K562 (cell line): ENCODE measurements at regions not wholly inside any gene's neighbourhood (a gene's known extent, or its start where the extent isn't known, plus 50 kb on each side); places are given as distances from the start of the nearest gene placed in this dataset.

Experiments
- ATAC-seq: fragments of 200-7000 bp; cut with Tn5 transposase; 3 replicates; pipeline ENCODE4 v1.9.1; 2020; ENCODE audit warnings: moderate library complexity
- BruUV-seq: library from RNA; stranded (reverse); fragments of 400-500 nt; replicated peaks from 2 replicates; lab custom pipeline; 2021; lab: Mats Ljungman, UMichigan
- CTCF ChIA-PET: fragments of 300-600 bp; formaldehyde crosslinking; extraction: SDS; loops from one replicate; lab custom pipeline; 2021; ENCODE audit warnings: low intra/inter-chr PET ratio; lab: Yijun Ruan, JAX
- POLR2A ChIA-PET: fragments of 300-600, 350-650 bp; sonication (Branson Sonifier 250); formaldehyde crosslinking; extraction: SDS; loops from one replicate; lab custom pipeline; 2021; ENCODE audit warnings: antibody characterized with exemption, inconsistent platforms; lab: Yijun Ruan, JAX
- DNase-seq, 4 experiments: peaks; one replicate each; pipeline versions ENCODE4 v3.0.0 to v3.0.0-alpha.2; 2011 to 2018; ENCODE audit warnings: low spot score in 3 of 4, mixed read lengths in 3 of 4; ENCODE audit errors: extremely low read depth in 1 of 4
- FAIRE-seq: peaks from 2 replicates; lab custom pipeline; 2011; peaks lifted over from hg19 to GRCh38; lab: Jason Lieb, UNC
- H2AFZ ChIP-seq: 2 replicates; pipeline ENCODE4 v1.6.0; 2011; ENCODE audit warnings: low read depth, low read length, control low read depth, inconsistent platforms
- H3K27ac ChIP-seq: fragments of 200-600 bp; 3 replicates; pipeline ENCODE4 v1.8.0; 2011; ENCODE audit warnings: low read depth, mild to moderate bottlenecking, control low read depth, inconsistent platforms, low read length, moderate library complexity, mixed read lengths; ENCODE audit errors: extremely low read depth
- H3K27me3 ChIP-seq, 2 experiments: fragments of 300-600 bp in 1 of 2; 2 replicates in 1 of 2; 3 replicates in 1 of 2; pipeline versions ENCODE4 v1.6.0 to v1.8.0; 2011; ENCODE audit warnings: inconsistent platforms in 2 of 2, low read length in 2 of 2, mild to moderate bottlenecking in 1 of 2, mixed read lengths in 1 of 2, moderate library complexity in 1 of 2; ENCODE audit not compliant: control insufficient read depth in 2 of 2, insufficient read depth in 2 of 2
- H3K36me3 ChIP-seq: fragments of 300-600 bp; 3 replicates; pipeline ENCODE4 v1.8.0; 2011; ENCODE audit warnings: mild to moderate bottlenecking, low read length, inconsistent platforms; ENCODE audit not compliant: control insufficient read depth, insufficient read depth
- H3K4me1 ChIP-seq, 2 experiments: fragments of 200-600 bp in 1 of 2; replicated peaks in 1 of 2; 2 replicates in 1 of 2; 3 replicates in 1 of 2; pipeline versions ENCODE4 v1.5.1 to v1.8.0; 2011; ENCODE audit warnings: inconsistent platforms in 2 of 2, low read length in 2 of 2, mild to moderate bottlenecking in 1 of 2, mixed read lengths in 1 of 2, moderate library complexity in 1 of 2; ENCODE audit not compliant: control insufficient read depth in 2 of 2, insufficient read depth in 2 of 2
- H3K4me2 ChIP-seq: 2 replicates; pipeline ENCODE4 v1.6.1; 2011; ENCODE audit warnings: low read length, control low read depth, inconsistent platforms, mixed read lengths; ENCODE audit not compliant: insufficient read depth
- H3K4me3 ChIP-seq: fragments of 200-600 bp; sonication (generic), shearing (Covaris generic); 2 replicates; pipeline ENCODE4 v1.5.1; 2016; ENCODE audit warnings: control low read depth, inconsistent platforms
- H3K79me2 ChIP-seq: fragments of 200-600 bp; 3 replicates; pipeline ENCODE4 v1.8.0; 2011; ENCODE audit warnings: low read length, inconsistent platforms; ENCODE audit not compliant: control insufficient read depth, insufficient read depth
- H3K9ac ChIP-seq, 2 experiments: 2 replicates each; pipeline versions ENCODE4 v1.6.0 to v1.6.1; 2011; ENCODE audit warnings: low read depth in 2 of 2, low read length in 2 of 2, control low read depth in 1 of 2, inconsistent platforms in 1 of 2, mild to moderate bottlenecking in 1 of 2, mixed read lengths in 1 of 2; ENCODE audit not compliant: insufficient read depth in 1 of 2
- H3K9me1 ChIP-seq: one replicate; pipeline ENCODE4 v1.6.0; 2011; ENCODE audit warnings: inconsistent platforms, mild to moderate bottlenecking, low read length, moderate library complexity; ENCODE audit not compliant: control insufficient read depth, insufficient read depth
- H3K9me3 ChIP-seq: replicated peaks from 2 replicates; pipeline ENCODE4 v1.5.1; 2011; ENCODE audit warnings: low read depth, low read length, inconsistent platforms; ENCODE audit not compliant: control insufficient read depth, insufficient read depth
- H4K20me1 ChIP-seq: replicated peaks from 2 replicates; pipeline ENCODE4 v1.6.1; 2011; ENCODE audit warnings: low read length, inconsistent platforms, mixed read lengths; ENCODE audit not compliant: control insufficient read depth, insufficient read depth
- ADNP ChIP-seq: fragments of 200-800 bp; sonication (Bioruptor generic); IDR thresholded peaks from 2 replicates; pipeline ENCODE4 v1.6.1; 2016; ENCODE audit warnings: missing genetic modification characterization, missing compliant biosample characterization
- BHLHE40 ChIP-seq: IDR thresholded peaks from 2 replicates; pipeline ENCODE4 v1.6.1; 2011; ENCODE audit warnings: low read length, improper control_type of control experiment
- EGR1 ChIP-seq: fragments of 450-650 bp; conservative IDR thresholded peaks from 2 replicates; pipeline ENCODE4 v1.6.1; 2017; ENCODE audit warnings: mild to moderate bottlenecking
- ELF2 ChIP-seq: fragments of 250-450 bp; sonication (Bioruptor Pico); IDR thresholded peaks from 2 replicates; pipeline ENCODE4 v1.5.0; 2021; ENCODE audit warnings: mild to moderate bottlenecking
- GABPA ChIP-seq: fragments of 200-800 bp; sonication (Bioruptor generic); conservative IDR thresholded peaks from 2 replicates; pipeline ENCODE4 v1.6.1; 2016; ENCODE audit warnings: low read depth, missing genetic modification characterization, missing compliant biosample characterization
- GTF2E2 ChIP-seq: fragments of 200-800 bp; sonication (Bioruptor generic); IDR thresholded peaks from 2 replicates; pipeline ENCODE4 v1.6.1; 2016; ENCODE audit warnings: missing genetic modification characterization, missing compliant biosample characterization
- SIRT6 ChIP-seq: IDR thresholded peaks from one replicate; pipeline ENCODE4 v1.6.1; 2012; ENCODE audit warnings: low read depth, mild to moderate bottlenecking, control low read depth, inconsistent platforms, low read length, moderate library complexity
- ZBTB7A ChIP-seq: IDR thresholded peaks from 2 replicates; pipeline ENCODE4 v1.6.1; 2011; ENCODE audit warnings: low read depth, mild to moderate bottlenecking, low read length, moderate library complexity, borderline replicate concordance; ENCODE audit not compliant: control insufficient read depth
- ZNF324 ChIP-seq: fragments of 250-450 bp; sonication (Bioruptor Pico); IDR thresholded peaks from 2 replicates; pipeline ENCODE4 v1.4.0; 2020; ENCODE audit warnings: mild to moderate bottlenecking
- ZNF778 ChIP-seq: fragments of 450-650 bp; formaldehyde crosslinking; IDR thresholded peaks from 2 replicates; pipeline ENCODE4 v1.4.0; 2020; ENCODE audit warnings: mild to moderate bottlenecking, moderate library complexity
- WGBS: fragments of 100-300 bp; shearing (Covaris generic); methylation state at CpG from one replicate; pipeline ENCODE4 v1.1.6; 2016; ENCODE audit warnings: low coverage, mixed read lengths; ENCODE audit not compliant: insufficient coverage; ENCODE audit errors: missing lambda C conversion rate; 5-methylcytosine and 5-hydroxymethylcytosine counted together
- in situ Hi-C: fragments of 300-500 bp; cut with MboI; formaldehyde crosslinking; loops from 4 replicates; pipeline ENCODE4 v1.15.0; 2018; ENCODE audit warnings: inconsistent platforms, mixed read lengths
- intact Hi-C: fragments of 100-400 bp; cut with micrococcal nuclease; formaldehyde crosslinking; loops from 2 replicates; pipeline ENCODE4 v1.14.2; 2022
- TF ChIP-seq, protein P1 (sequence below): sonication (generic); formaldehyde crosslinking; IDR thresholded peaks from 2 replicates; pipeline ENCODE4 v1.8.0; 2022; ENCODE audit warnings: mild to moderate bottlenecking, low read depth, missing genetic modification reagents
- TF ChIP-seq, protein P2 (sequence below): IDR thresholded peaks from 2 replicates; pipeline ENCODE4 v1.6.1; 2012; ENCODE audit warnings: low read depth, low read length, improper control_type of control experiment, borderline replicate concordance

DNA sequence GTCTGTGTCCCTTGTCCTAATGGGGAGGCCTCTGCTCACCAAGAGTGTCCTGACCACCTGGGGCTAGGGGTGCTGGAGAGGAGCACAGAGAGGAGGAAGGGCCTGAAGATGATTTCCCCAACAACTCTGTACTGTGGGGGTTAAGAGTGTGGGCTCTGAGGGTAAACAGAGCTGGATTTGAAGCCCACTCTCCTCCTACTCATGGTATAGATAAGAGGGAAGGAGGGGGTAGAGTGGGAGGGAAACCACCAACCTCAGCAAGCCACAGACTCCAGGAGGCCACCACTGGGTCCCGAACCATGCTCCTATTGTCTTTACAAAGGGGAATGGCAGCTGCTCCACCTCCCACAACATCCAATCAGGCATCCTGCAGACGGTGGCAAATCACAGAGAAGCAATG is 103.6 kb upstream of the RNU6-1 start:
- H3K79me2 ChIP-seq: no peaks in the 10 kb centered on the region
- ChIA-PET CTCF (no interaction called here), POLR2A (no interaction called here)
- no peak overlapping the region for H3K4me2 ChIP-seq
- ATAC-seq (no peak), FAIRE-seq (no peak), DNase-seq (peak in 1 of 4 experiments; percentile 2)
- no peaks in the 10 kb centered on the region for H3K36me3 ChIP-seq
- H3K4me1 ChIP-seq: peaks cover 12% of the 10 kb centered on the region in 2 experiments; a peak in 4 of 5 replicates
- H3K9me3 ChIP-seq: no peaks in the 10 kb centered on the region
- intact Hi-C loops (no loop called here), in situ Hi-C loops (no loop called here)
- no peaks in the 10 kb centered on the region for H4K20me1 ChIP-seq
- 24% methylated on average over 2 of the region's 2 CpGs for WGBS
- H3K4me3 ChIP-seq: no peak overlapping the region
- H2AFZ ChIP-seq: no peak overlapping the region
- H3K9me1 ChIP-seq: no peaks in the 10 kb centered on the region
- H3K27me3 ChIP-seq: no peaks in the 10 kb centered on the region; a peak in 1 of 5 replicates
- H3K9ac ChIP-seq: peak overlapping the region in 1 of 2 experiments; percentile 72; a peak in 1 of 4 replicates
- H3K27ac ChIP-seq: no peak overlapping the region
- no TSS peak for BruUV-seq
- TF ChIP-seq EGR1: peak; percentile 39; the same call in 1 of the 2 replicates
- no peak for TF ChIP-seq ZNF778 (CRISPR knock-in tag)

DNA sequence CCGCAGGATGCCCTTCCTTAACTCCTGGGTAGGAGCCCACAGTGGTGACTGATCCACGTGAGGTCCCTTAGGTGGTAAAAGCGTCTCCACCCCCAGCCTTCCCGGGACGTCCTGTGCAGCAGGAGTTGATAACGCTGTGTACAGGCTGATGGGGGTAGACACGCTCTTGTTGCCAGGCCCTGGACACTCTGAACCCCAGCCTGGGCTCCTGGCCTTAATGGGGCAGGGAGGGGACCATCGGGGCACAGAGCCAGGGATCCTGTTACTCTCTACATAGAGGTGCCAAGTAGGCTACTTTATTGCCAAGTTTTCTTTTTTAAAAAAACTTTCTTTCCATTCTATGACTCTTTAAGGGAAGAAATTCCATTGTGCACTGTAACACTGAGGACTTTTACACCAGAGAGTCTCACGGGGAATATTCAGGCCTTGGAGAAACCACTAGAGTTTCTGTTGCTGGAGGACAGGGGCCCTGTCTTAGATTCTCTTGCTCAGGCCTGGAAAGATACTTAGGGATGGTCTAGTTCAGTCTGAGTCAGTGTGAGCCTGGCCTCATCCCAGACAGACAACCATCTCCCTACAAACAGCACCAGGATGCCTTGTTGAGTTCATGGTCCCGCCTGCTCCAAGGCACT is 104.3 kb upstream of the RNU6-1 start:
- H3K36me3 ChIP-seq: no peaks in the 10 kb centered on the region
- intact Hi-C loops (no loop called here), in situ Hi-C loops (no loop called here)
- CTCF ChIA-PET: no interaction called here
- H4K20me1 ChIP-seq: no peaks in the 10 kb centered on the region
- FAIRE-seq: no peak
- DNase-seq: no peak
- peak overlapping the region in 1 of 2 experiments; percentile 72; a peak in 2 of 4 replicates for H3K9ac ChIP-seq
- BruUV-seq: no TSS peak
- H3K9me1 ChIP-seq: no peaks in the 10 kb centered on the region
- H3K79me2 ChIP-seq: no peaks in the 10 kb centered on the region
- no peaks in the 10 kb centered on the region; a peak in 1 of 5 replicates for H3K27me3 ChIP-seq
- H3K4me2 ChIP-seq: no peak overlapping the region
- peaks cover 12% of the 10 kb centered on the region in 2 experiments; a peak in 4 of 5 replicates for H3K4me1 ChIP-seq
- no peak overlapping the region for H3K4me3 ChIP-seq
- no peak overlapping the region for H2AFZ ChIP-seq
- no peaks in the 10 kb centered on the region for H3K9me3 ChIP-seq
- no peak for ATAC-seq
- H3K27ac ChIP-seq: no peak overlapping the region
- POLR2A ChIA-PET: no interaction called here
- WGBS: 30% methylated on average over 10 of the region's 10 CpGs
- TF ChIP-seq ZNF324 (CRISPR knock-in tag) (no peak), SIRT6 (no peak), GABPA (no peak), ADNP (tag) (no peak), GTF2E2 (tag) (no peak), BHLHE40 (no peak), ZBTB7A (no peak), ELF2 (CRISPR knock-in tag) (no peak)
- TF ChIP-seq, protein P1, sequence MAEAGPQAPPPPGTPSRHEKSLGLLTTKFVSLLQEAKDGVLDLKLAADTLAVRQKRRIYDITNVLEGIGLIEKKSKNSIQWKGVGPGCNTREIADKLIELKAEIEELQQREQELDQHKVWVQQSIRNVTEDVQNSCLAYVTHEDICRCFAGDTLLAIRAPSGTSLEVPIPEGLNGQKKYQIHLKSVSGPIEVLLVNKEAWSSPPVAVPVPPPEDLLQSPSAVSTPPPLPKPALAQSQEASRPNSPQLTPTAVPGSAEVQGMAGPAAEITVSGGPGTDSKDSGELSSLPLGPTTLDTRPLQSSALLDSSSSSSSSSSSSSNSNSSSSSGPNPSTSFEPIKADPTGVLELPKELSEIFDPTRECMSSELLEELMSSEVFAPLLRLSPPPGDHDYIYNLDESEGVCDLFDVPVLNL (CRISPR knock-in tag): no peak
- TF ChIP-seq, protein P2, sequence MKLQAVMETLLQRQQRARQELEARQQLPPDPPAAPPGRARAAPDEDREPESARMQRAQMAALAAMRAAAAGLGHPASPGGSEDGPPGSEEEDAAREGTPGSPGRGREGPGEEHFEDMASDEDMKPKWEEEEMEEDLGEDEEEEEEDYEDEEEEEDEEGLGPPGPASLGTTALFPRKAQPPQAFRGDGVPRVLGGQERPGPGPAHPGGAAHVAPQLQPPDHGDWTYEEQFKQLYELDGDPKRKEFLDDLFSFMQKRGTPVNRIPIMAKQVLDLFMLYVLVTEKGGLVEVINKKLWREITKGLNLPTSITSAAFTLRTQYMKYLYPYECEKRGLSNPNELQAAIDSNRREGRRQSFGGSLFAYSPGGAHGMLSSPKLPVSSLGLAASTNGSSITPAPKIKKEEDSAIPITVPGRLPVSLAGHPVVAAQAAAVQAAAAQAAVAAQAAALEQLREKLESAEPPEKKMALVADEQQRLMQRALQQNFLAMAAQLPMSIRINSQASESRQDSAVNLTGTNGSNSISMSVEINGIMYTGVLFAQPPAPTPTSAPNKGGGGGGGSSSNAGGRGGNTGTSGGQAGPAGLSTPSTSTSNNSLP: no peak
